A172 (cell line): ENCODE measurements at regions not wholly inside any gene's neighbourhood (a gene's known extent, or its start where the extent isn't known, plus 50 kb on each side); places are given as distances from the start of the nearest gene placed in this dataset.
"Not testable (repeated sequence)": the region's sequence is repeated elsewhere in the genome, so short reads cannot be mapped to it uniquely, and the experiment has no call there.

Experiments used
- DNase-seq: peaks from one replicate; pipeline ENCODE4 v3.0.0-alpha.2; 2015; ENCODE audit warnings: low spot score

GRCh38 chr17:30638968-30639367 lies 161.8 kb downstream of the GOSR1 start:
- not testable (repeated sequence) for DNase-seq

GRCh38 chr17:30631651-30632050 lies 154.4 kb downstream of the GOSR1 start:
- not testable (repeated sequence) for DNase-seq

DNA sequence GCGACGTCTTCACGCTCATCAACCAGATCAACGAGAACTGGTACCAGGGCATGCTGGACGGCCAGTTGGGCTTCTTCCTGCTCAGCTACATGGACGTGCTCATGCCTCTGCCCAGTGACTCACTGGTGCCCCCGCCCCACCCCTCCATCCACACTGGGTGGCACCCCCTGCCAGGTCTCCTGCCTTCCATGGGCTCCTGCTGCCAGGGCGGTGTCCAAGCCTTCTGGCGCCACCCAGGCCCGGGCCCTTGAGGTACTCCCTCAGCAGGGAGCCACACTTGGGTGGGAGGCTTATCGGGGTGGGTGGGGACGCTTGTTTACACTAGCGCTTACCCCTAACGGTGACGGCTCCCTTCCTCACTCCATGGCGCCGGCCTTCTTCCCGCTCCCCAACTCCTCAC lies 148.2 kb downstream of the GOSR1 start:
- DNase-seq = not testable (repeated sequence)

GRCh38 chr17:30624180-30624579 lies 147.0 kb downstream of the GOSR1 start:
- DNase-seq = not testable (repeated sequence)

DNA sequence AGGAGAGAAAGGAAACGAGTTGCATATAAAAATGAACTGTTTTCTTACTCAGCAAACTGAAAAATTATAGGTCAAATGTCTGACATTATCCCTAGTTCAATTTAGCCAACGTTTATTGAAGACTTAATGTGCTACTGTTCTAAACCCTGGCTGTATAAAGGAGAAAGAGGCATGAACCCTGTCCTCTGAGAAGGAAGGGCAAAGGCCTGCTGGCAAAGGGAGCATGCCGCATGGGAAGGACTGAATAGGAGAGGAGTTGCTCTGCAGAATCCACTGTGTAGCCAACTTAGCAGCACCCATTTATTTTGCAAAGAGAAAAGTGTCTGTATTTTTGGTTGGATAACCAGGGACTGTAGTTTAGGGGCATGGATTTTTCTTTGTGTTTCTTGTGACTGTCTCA lies 132.5 kb downstream of the GOSR1 start:
- DNase-seq = not testable (repeated sequence)

- DNase-seq = no peak
Measured at GRCh38 chr17:30605523-30605922, 128.3 kb downstream of the GOSR1 start.

DNA sequence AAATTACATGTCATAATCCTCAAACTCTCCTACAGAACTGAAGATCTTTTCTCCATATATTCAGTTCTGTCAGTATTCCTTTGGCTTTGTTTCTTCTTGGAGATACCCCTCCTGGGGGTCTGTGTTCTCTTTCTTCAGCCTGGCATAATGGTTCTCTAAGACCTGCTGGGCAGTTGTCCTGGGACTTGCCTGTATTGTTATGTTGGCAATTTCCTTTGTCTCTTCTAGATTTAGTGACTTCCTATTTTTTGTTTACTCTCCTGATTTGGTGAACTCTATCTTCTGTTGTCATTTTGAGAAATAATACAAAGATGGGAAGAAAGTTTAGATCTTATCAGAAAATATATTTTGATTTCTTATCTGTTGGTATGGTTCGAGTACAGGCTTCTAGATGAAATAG lies 127.8 kb downstream of the GOSR1 start:
- no peak for DNase-seq

- DNase-seq = not testable (repeated sequence)
Measured at GRCh38 chr17:30602396-30602795, 125.2 kb downstream of the GOSR1 start.

GRCh38 chr17:30601984-30602383 lies 124.8 kb downstream of the GOSR1 start:
- DNase-seq = not testable (repeated sequence)

- DNase-seq = no peak
Measured at GRCh38 chr17:30600830-30601494, 123.8 kb downstream of the GOSR1 start.

DNA sequence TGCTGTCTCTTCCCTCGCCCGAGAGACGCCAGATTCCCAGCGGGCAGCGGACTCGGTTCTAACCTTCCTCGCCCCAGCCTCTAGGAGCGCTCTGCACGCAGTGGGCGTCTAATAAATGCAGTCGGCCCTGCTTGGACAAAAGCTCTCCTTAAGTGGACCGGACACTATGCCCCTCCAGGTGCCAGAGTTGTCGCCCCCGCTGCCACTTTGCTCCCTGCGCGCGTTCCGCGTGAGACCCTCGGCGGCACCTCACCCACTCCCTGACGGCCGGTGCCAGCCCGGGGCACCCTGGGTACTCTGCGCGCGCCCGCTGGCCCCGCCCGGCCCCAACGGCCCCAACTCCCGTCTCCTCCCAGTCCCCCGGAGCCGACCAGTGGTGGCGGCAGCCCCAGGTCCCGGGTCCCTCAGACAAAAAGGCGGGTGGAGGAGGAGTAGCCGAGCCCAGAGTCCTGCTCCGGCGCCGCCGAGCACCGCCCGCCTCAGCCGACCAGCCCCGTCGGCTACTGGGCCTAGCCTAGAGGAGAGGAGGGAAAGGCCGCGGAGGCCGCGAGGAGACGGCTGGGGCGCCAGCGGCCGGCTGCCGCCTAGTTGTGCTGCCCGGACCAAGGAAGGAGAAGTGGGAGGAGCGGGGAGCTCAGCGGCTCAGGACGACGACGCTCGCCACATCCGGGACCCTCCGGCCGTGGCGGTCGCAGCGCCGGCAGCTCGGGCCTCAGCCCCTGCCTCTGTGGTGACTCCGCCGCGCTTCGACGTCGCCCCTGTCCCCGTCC lies 123.0 kb downstream of the GOSR1 start:
- DNase-seq = peak; percentile 53

GRCh38 chr17:30599428-30600059 lies 122.3 kb downstream of the GOSR1 start:
- no peak for DNase-seq

DNA sequence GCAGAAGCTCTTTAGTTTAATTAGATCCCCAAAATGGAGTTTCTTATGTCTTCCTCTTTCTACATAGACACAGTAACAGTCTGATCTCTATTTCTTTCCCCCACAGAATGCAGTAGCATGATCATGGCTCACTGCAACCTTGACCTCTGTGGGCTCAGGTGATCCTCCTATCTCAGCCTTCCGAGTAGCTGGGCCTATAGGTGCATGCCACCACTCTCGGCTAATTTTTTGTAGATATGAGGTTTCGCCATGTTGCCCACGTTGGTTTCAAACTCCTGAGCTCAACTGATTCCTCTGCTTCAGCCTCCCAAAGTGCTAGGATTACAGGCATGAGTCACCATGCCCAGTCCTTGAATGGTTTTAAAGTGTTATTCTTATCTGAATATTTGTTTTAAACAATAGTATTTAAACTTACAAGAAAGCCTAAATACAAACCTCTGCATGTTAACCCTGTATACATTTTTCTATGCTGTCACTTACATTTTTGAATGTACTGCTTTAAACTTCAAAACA lies 120.6 kb downstream of the GOSR1 start:
- DNase-seq = no peak

- not testable (repeated sequence) for DNase-seq
Measured at GRCh38 chr17:30596948-30597775, 120.0 kb downstream of the GOSR1 start.

DNA sequence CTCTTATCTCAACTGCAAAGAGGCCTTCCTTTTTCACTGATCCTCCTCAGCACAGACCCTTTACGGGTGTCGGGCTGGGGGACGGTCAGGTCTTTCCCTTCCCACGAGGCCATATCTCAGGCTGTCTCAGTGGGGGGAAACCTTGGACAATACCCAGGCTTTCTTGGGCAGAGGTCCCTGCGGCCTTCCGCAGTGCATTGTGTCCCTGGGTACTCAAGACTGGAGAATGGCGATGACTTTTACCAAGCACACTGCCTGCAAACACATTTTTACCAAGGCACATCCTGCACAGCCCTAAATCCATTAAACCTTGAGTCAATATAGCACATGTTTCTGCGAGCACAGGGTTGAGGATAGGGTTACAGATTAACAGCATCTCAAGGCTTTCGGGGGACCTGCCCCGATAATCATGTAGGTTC lies 117.8 kb downstream of the GOSR1 start:
- not testable (repeated sequence) for DNase-seq

DNA sequence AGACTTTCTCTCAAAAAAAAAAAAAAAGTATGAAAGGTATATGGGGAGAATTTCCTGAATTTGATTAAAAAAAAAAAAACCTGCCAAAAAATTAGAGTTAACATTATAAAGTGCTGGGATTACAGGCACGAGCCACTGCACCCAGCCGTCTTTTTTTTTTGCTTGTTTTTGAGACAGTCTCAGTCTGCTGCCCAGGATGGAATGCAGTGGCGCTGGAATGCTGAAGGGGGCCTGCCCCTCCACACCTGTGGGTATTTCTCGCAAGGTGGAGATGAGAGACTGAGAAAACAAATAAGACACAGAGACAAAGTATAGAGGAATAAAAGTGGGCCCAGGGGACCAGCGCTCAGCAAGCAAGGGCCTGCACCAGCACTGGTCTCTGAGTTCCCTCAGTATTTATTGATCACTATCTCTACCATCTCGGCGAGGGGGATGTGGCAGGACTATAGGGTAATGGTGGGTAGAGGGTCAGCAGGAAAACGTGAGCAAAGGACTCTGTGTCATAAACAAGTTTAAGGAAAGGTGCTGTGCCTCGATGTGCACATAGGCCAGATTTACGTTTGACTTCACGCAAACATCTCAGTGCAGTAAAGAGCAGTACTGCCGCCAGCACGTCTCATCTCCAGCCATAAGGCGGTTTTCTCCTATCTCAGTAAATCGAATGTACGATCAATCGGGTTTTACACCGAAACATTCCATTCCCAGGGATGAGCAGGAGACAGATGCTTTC lies 117.2 kb downstream of the GOSR1 start:
- DNase-seq = no peak

- no peak for DNase-seq
Measured at GRCh38 chr17:30590081-30590733, 113.0 kb downstream of the GOSR1 start.

- DNase-seq = no peak
Measured at GRCh38 chr17:30589431-30589830, 112.2 kb downstream of the GOSR1 start.

GRCh38 chr17:30588798-30589247 lies 111.6 kb downstream of the GOSR1 start:
- DNase-seq = no peak
